ENCODE measurements at regions not wholly inside any gene's neighbourhood (a gene's known extent, or its start where the extent isn't known, plus 50 kb on each side); places are given as distances from the start of the nearest gene placed in this dataset.

DNA sequence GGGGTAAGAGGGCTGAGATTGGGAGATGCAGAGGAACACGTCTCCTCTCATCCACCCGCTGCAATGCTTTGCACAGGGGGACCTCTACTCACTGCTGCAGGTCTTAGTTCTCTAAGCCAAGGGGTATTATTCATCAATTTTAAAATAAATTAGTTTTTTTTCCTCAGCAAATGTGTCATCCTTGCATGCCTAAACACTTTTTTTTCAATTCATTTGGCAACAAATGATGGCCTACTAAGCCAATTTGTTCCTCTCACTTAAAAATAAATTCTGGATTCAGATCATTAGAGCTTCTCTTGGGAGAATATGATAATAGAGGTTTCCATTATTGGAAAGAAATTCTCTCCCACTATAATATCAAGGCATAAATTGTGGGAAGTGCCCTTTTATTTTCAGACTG, 338.3 kb downstream of the IRX1 start:
- FAIRE-seq (no peak), DNase-seq (ENCODE audit: low spot score in 2 of 2) (no peak)

DNA sequence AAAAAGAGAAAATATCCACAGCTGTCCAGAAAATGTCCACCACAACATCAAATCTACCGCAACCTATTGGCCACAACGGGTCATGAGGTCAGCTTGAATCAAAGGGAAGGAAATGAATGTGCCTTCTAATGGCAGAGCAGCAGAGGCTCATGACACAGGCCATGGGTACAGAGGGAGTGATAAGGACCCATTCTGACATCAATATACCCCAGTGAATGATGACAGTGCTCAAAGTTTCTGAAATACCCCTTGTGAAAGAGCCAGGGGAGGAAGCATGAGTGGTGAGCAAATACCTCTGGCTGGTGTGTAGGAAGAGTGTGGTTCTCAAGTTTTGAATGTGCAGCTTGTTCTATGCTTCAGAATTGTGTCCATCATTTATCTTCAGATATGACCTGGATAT, 348.2 kb downstream of the IRX1 start:
- FAIRE-seq: no peak
- DNase-seq (ENCODE audit: low spot score in 2 of 2): no peak

DNA sequence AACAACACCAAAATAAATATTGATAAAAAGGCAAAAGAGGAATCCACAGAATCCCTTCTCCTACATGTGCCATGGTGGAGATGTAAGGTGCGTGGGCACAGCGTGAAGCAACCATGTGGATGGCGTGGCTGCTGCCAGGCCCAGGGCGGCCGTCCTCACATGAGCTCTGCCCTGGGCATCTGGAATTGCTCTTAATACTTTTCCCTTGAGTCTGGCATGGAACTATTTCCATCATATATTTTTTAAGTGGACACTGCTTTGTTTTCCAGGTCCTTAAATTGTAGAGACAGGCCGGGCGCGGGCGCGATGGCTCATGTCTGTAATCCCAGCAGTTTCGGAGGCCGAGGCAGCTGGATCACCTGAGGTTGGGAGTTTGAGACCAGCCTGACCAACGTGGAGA, 349.3 kb downstream of the IRX1 start:
- no peak for DNase-seq (ENCODE audit: low spot score in 2 of 2)
- no peak for FAIRE-seq

DNA sequence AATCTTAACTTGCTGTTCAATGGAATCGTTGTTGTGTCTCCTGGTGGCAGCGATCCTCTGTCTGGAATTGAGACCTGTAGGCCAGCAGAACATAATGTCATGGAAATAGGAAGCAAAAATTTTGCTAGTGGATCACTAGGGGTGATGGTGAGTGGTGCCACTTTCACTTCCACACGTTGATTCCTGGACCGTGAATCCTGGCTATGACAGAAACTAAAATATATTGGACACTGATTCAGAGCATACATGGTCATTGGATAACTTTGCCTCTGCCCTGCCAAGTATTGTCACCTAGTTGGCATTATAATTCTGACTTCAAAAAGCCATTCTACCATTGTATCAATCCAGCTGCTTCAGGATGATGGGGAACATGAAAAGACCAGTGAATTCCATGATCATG, 353.2 kb downstream of the IRX1 start:
- FAIRE-seq (no peak), DNase-seq (ENCODE audit: low spot score in 2 of 2) (no peak)

DNA sequence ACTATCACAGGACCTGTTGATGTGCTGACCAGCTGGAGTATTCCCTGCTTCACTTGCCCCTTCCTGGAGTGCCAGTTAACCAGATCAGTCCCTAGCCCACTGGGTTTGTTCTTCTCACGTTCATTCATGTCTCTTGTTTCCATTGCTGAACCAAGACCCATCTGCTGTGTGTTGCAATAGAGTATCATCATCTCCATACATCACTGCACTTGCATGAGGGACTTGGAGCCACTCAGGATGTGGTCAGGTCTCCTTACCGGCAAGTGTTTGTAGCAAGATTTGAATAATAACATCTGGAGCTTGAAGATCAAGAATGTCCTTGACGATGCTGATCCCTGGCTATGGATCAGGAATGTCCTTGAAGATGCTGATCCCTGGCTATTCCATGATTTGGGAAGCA, 358.6 kb downstream of the IRX1 start:
- DNase-seq (ENCODE audit: low spot score in 2 of 2) (no peak), FAIRE-seq (no peak)

DNA sequence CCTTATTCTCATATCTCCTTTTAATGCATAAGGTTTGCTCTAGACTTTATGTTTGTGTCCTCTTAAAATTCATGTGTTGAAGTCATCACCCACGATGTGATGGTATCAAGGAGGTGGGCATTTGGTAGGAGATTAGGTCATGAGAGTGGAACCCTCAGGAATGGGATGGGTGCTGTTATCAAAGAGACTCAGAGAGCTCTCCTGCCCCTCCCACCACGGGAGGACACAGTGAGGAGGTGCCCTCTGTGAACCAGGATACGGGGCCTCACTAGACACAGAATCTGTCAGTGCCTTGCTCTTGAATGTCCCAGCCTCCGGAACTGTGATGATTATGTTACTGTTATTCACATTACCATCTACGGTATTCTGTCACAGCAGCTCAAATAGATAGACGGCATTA, 359.0 kb downstream of the IRX1 start:
- FAIRE-seq (no peak), DNase-seq (ENCODE audit: low spot score in 2 of 2) (no peak)

DNA sequence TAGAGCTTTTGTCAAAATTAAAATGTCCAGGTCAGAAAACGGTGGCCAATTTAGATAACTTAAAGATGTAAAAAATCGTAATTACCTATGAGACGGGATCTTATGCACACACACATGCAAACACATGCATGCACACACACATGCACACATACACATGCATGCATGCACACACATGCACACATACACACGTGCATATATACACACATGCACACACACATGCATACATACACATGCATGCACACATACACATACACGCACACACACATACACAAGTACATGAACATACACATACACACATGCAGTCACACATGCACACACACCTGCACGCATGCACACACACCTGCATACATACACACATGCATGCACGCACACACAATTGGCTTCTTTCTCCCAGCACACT, 362.0 kb downstream of the IRX1 start:
- FAIRE-seq (no peak), DNase-seq (ENCODE audit: low spot score in 2 of 2) (no peak)

DNA sequence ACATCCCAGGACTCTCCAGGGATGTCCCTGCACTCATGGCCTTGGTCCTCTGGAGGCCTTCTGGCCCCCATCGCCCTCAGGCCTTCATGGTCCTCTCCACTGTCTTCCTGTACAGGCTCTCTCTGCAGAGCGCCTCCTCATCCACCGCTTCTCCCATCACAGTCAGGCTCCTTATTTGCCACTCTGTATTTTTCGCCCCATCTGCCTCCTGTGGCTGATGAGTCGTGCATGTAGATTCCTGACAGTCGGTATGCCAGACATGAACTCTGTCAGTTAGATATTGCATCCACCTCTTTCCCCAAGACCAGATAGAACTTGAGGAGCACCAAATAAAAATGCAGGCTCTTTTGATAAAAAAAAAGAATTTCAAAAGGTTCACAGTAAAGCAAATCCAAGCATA, 362.8 kb downstream of the IRX1 start:
- FAIRE-seq (no peak), DNase-seq (ENCODE audit: low spot score in 2 of 2) (no peak)

DNA sequence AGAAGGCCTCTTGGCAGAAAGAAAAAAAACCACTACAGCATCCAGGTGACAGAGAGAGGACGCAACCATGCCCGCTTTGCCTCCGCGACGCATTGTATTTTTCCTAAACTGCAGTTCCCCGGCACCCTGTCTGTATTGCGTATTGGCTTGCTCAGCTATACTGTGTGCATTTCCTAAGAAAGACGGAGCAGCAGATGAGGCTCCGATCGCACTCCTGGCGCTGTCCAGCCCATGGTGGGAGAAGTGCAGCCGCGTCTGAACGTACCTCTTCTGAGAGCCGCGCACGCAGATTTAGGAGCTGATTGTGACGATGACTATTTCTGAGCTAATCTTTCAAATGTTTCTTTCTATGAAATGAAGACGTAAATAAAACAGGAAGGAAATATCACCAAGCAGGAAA, 366.5 kb downstream of the IRX1 start:
- FAIRE-seq (no peak), DNase-seq (ENCODE audit: low spot score in 2 of 2) (no peak)

DNA sequence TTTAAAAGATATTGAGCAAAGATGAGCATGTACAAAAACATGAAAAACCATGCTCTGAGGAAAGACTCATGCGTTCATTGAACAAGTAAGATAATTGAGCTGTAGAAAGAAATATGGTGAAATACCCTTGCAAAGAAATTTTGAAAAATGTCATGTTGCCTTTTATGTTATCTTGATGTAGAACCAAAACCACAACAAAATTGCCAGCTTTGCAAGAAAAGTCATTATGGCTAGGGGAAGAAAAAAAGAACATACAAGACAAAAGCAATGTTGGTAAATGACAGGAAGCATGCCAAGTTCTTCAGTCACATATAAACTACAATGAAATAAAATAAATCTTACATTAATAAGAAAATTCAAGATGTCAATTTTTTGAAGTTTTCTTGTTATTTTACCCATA, 368.0 kb downstream of the IRX1 start:
- DNase-seq (ENCODE audit: low spot score in 2 of 2): no peak
- FAIRE-seq: no peak

DNA sequence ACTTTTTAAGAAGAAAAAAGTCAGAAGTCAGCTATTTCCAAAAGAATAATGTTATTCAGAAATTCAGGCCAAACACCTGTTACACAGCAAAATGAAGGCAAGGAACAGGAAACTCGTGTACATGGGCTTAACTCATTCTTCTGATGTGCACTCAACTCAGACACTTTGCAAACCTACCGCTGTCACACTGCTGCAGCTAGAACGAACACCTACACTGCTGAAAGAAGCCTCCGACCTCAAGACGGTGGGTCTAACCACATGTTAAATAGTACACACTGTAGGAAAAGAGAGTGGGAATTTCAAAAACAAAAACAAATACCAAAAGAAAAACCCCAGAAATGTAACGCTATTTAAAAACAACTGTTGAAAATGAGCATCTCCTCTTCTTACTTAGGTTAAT, 384.5 kb downstream of the IRX1 start:
- DNase-seq (ENCODE audit: low spot score in 2 of 2) (no peak), FAIRE-seq (no peak)

DNA sequence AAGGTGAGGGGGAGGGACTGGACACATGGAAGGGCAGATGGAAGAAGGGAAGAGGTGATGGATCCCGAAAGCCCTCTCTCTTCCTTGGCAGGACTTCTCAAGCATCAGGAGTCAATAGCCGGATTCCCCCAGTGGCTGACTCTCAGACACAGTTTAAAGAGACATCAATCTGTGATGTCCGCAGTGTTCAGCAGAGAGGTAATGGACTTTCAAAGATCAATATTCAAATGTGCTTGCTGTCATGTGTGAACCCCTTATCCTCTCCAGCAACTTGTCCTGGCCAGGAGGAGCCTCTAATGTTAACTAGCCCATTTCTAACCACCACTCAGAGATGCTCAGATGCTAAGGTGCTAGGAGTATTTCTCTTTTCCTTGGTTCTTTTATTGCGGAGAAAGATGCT, 392.2 kb downstream of the IRX1 start:
- FAIRE-seq: no peak
- no peak for DNase-seq (ENCODE audit: low spot score in 2 of 2)

DNA sequence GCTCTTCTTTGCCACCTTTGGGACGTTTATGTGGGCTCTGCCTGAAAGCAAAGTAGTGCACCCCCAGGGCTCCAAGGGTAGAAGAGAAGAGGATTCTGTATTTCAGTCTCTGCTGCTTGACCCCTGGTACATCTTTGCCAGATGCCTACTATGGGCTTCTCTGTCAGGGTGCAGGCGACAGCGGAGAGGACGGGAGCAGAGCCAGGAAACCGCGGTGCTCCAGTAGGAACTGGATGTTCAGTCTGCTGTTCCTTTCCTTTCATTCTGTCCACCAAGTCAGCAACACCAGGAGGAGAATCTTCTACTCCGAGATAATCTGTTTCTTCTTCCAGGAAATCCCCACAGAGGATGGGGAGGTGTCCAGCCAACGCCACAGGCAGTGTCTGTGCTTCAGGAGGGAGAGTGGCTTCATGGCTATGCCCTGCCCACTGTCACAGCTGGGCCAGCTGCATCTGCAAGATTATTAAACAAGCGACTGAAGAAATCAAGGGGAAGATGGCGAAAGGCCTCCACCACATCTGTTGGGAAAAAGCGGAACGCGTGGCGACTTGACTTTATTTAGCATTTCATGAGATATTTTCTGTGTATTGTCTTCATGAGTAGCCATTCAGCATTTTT, 398.3 kb downstream of the IRX1 start:
- no peak for DNase-seq (ENCODE audit: low spot score in 2 of 2)
- no peak for FAIRE-seq

DNA sequence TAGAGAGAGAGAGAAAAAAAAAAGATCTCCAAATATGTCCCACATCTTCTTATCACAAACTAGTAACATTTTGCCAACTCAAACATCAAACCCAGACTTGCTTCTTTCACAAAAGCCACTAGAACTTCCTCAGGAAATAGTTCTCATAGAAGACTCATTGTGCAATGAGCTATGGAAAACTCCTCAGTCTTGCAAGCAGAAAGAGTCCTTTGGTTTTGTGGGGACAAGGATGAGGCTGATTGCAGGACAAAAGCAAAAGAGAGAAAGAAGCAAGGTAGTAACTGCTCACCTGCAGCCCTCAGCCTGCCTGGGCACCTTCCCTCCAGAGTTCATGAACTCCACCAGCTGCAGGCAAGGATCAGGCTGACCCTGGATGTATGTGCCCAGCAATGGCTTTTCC, 399.0 kb downstream of the IRX1 start:
- no peak for DNase-seq (ENCODE audit: low spot score in 2 of 2)
- FAIRE-seq: no peak

DNA sequence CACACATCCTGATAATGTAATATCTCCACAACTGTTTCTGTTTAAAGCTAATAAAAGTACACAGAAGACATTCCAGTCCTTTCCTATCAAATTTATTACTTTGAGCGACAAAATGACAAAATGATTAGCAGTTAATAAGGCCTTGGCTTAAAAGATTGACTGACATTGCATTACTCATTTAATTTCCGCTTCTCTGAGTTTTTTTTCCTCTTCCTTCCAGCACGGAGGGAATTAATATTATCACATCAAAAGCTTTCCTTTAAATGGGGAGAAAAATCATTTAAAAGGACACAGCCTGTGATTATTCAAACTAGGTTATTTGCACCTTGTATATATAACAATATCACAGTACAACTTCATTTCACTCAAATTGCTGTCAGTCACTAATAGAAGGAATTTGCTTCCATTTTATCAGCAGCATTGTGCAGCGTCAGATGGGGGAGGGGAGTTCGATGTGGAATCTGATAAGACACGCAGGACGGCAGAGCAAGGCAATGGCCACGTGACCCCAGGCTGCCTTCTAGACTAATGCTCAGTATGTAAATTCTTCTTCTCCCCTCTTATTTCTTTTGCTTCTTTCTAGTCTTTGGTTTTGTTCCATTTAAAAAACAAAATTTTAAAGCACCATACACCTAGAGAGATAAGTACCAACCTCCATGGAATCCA, 400.5 kb downstream of the IRX1 start:
- no peak for DNase-seq (ENCODE audit: low spot score in 2 of 2)
- FAIRE-seq: no peak

DNA sequence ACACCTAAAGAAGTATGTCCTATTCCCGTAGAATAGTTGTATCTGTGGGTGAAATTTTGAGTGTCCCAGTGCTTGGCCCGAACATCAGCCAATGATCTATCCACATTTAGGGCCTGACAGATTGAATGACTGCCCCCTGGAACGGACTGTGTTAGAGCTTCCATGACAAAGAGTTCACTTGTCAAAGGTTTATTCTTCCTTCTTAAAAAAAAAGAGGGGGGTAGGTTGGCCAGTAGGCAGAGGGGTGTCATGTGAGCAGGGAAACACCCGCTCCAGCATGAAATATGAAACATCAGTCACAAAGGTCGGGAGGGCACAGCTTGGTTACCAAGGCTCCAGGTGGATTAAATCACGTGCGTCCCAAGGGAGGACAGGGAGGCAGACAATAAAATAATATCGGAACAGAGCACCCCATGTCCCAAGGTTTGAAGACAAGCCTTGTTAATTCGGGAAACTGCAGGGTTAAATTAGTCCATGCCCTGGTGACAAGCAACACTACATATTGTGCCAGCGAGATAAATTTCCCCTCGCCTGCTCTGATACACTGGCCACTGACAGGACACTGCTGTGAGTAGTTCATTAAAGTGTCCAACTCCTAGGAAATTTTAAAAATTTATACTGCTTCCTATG, 401.2 kb downstream of the IRX1 start:
- no peak for FAIRE-seq
- DNase-seq (ENCODE audit: low spot score in 2 of 2): no peak

DNA sequence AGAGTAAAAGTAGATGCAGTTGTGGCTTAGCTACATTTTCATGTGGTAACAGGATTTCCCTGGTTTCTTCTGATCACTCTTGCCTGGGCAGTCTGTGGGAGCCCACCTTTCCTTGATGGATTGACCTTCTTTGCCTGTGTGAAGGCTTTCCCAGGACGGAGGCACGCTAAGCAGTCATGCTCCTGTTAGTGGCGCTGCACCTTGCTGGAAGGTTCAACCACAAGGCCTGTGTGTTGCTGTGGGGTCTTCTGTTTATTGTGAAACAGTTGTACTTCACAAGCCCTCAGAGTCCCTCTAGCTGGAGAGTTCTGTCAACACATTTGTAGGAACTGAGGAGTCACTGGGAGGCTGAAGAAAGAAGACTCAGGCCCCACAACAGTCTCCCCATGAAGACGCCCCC, 402.0 kb downstream of the IRX1 start:
- no peak for FAIRE-seq
- DNase-seq (ENCODE audit: low spot score in 2 of 2): no peak

DNA sequence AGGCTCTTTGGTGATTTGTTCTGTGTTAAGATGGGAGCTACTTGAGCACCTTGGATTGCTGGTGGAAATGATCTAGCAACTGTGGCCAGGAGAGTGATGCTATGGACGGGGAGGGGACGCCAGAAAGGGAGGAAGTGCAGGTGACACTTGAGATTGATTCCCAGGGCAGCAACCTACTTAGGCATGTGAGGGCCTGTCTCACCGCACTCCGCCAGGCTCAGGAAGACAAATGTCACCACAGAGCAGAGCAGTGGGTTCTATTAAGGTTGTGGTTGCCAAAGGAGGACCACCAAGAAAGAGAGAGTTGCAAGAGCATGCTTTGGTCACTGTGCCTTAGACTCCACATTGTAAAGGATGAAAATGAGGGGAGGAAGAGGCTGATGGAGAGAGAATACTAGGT, 404.3 kb downstream of the IRX1 start:
- DNase-seq (ENCODE audit: low spot score in 2 of 2): no peak
- FAIRE-seq: no peak

DNA sequence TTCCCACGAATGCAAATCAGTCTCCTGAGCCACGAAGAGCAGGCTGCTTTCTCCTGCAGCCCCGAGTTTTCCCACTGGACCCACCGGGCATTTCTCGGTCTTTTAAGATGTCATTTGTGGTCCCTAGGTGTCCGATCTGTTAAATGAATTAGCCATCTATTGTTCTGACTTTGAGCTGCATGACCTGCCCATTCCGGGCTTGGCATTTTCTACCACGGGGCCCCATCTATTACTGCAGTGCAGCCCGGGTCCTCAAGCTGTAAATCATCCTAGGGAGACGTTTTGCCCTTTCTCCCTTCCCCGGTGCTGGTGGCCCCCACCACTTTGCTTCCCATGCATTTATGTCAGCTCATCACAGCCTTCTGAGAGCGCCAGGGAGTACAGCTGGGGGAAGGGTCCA, 405.4 kb downstream of the IRX1 start:
- DNase-seq (ENCODE audit: low spot score in 2 of 2) (no peak), FAIRE-seq (no peak)

DNA sequence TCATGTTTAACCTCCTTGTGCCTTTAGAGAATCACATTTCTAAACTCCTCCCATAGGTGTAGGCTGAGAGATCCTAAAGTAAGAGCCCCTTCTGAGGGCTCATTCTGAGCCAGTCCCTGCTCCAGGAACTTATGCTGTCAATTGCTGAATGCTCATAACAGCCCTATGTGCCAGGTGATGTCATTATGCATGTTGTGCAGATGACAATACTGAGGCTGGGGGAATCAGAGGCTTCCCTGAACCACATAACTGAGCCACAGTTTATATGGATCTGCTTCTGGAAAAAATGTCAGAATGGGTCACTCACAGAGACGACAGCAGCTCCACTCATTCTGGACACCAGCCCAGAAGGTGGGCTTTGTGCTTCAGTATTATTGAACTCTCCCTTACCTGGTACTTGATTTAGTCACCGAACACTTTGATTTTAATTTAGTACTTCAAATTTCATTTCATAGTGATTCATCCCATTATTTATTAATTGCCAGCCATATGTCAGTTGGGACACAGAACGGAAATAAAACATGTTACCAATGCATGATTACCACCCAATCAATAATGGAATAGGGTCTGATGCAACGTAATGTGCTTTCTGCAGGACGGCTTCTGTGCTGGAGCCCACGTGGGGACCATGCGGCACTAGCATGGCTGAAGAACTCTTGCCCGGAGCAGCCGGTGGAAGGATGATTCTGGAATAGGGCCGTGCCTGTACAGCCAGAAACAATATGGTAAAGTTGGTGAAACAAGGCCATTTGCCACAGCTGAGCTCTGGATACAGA, 406.3 kb downstream of the IRX1 start:
- no peak for DNase-seq (ENCODE audit: low spot score in 2 of 2)
- FAIRE-seq: no peak

DNA sequence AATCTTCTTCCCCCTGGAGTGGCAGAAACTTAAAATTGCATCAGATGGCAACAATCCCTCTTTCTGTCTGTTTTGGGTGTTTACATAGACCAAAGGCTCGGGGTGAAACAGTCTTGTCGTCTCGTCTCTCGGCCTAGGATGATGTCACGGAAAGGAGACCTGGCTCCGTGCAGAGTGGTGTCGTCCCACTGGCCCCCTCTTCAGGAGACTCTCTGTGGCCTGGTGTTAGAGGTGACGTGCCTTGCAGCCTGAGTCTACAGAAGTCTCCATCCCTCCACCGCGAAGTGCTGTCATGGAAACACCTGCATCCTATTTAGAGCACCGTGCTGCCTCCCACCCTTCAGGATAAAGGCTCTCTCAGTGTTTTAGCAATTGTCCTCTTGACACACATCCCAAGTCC, 409.7 kb downstream of the IRX1 start:
- DNase-seq (ENCODE audit: low spot score in 2 of 2) (no peak), FAIRE-seq (no peak)

DNA sequence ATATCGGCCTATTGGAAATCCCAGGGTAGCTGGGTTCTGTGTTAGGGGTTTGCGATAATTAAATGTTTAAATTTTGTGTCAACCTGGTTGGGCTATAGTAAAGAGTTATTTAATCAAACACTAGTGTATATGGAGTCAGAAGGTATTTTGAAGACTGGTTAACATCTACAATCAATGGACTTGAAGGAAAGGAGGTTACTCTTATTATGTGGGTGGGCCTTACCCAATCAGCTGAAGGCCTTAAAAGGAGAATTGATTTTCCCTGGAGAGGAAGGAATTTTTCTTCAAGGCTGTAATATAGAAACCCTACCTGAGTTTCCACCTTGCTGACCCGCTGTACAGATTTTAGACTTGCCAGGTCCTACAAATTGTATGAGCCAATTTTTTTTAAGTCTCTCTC, 411.4 kb downstream of the IRX1 start:
- no peak for FAIRE-seq

More for the DNA sequence above, 411.4 kb downstream of the IRX1 start:
- no peak for DNase-seq (ENCODE audit: low spot score in 2 of 2)

Measured in frontal cortex (tissue), 3 donors.